Neural cell (in vitro differentiated cells): ENCODE measurements at regions not wholly inside any gene's neighbourhood (a gene's known extent, or its start where the extent isn't known, plus 50 kb on each side); places are given as distances from the start of the nearest gene placed in this dataset.

Experiments
- MXI1 ChIP-seq: fragments of 450-650 bp; conservative IDR thresholded peaks from 2 replicates; pipeline ENCODE4 v1.6.1; 2014; ENCODE audit warnings: antibody characterized with exemption, mild to moderate bottlenecking; ENCODE audit not compliant: poor library complexity, severe bottlenecking
- POLR2AphosphoS5 ChIP-seq: IDR thresholded peaks from 2 replicates; pipeline ENCODE4 v1.6.1; 2012
- SMC3 ChIP-seq: fragments of 450-650 bp; conservative IDR thresholded peaks from 2 replicates; pipeline ENCODE4 v1.6.1; 2014; ENCODE audit warnings: antibody characterized with exemption, mild to moderate bottlenecking, moderate library complexity; ENCODE audit not compliant: poor library complexity
- TF ChIP-seq, protein P1 (sequence below): fragments of 450-650 bp; IDR thresholded peaks from 2 replicates; pipeline ENCODE4 v1.5.1; 2014; ENCODE audit warnings: antibody characterized with exemption, mild to moderate bottlenecking, moderate library complexity; ENCODE audit not compliant: poor library complexity, severe bottlenecking

DNA sequence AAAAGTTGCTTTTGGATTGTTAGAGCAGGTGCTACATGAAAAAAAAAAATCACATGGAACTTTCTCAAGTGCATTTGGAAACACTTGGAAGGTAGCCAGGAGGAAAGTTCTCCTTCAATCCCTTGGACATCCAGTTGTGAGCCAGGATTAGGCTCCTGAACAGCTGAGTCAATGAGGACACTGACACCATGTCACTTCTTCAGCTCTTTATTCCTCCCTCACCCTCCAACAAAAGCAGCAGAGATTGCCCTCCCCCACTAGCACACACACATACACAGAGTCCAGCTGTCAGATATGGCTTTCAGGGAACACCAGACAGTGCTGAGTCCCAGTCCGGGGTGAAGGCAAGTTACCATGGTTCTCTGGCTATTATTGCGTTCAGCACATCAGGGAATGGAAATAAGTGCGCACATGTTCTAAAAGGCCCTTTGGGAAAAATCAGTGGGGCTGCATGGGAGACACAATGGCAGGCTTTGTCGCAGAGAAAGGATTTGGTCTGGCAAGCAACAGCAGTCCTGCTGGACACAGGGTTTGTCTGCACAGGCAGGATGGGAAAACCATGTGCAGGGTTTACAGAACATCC is 124.7 kb upstream of the MARCKS start:
- peak; percentile 34 for TF ChIP-seq SMC3
- TF ChIP-seq POLR2AphosphoS5: peak; percentile 9
- no peak for TF ChIP-seq MXI1
- TF ChIP-seq, protein P1, sequence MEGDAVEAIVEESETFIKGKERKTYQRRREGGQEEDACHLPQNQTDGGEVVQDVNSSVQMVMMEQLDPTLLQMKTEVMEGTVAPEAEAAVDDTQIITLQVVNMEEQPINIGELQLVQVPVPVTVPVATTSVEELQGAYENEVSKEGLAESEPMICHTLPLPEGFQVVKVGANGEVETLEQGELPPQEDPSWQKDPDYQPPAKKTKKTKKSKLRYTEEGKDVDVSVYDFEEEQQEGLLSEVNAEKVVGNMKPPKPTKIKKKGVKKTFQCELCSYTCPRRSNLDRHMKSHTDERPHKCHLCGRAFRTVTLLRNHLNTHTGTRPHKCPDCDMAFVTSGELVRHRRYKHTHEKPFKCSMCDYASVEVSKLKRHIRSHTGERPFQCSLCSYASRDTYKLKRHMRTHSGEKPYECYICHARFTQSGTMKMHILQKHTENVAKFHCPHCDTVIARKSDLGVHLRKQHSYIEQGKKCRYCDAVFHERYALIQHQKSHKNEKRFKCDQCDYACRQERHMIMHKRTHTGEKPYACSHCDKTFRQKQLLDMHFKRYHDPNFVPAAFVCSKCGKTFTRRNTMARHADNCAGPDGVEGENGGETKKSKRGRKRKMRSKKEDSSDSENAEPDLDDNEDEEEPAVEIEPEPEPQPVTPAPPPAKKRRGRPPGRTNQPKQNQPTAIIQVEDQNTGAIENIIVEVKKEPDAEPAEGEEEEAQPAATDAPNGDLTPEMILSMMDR: no peak
